GM18511 (cell line): ENCODE measurements at regions not wholly inside any gene's neighbourhood (a gene's known extent, or its start where the extent isn't known, plus 50 kb on each side); places are given as distances from the start of the nearest gene placed in this dataset.
"Not testable (repeated sequence)": the region's sequence is repeated elsewhere in the genome, so short reads cannot be mapped to it uniquely, and the experiment has no call there.

Experiments
- ATAC-seq: cut with Tn5 transposase; IDR thresholded peaks from one replicate; pipeline ENCODE4 v1.9.1; 2021; ENCODE audit warnings: mild to moderate bottlenecking, moderate library complexity; ENCODE audit not compliant: unreplicated experiment

DNA sequence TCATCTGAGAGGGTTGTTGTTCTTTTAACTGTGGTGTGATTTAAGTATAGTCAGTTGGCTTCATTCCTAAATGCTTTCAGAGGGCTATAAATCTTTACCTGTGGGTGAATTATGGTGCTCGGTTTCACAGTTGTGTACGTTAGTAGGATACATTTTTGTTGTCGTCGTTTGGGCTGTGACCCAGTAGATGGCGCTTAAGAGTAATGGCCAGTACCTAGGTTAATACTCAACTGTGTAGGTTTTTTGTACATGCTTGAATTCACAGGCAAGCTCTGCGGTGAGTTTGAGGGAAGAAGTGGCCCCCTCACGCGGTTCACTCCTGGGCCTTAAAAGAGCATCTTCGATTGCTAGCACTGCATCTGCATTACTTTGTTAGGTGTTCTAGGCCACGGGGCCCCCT, 571.7 kb upstream of the TGIF2LX start:
- peak; percentile 51 for ATAC-seq

DNA sequence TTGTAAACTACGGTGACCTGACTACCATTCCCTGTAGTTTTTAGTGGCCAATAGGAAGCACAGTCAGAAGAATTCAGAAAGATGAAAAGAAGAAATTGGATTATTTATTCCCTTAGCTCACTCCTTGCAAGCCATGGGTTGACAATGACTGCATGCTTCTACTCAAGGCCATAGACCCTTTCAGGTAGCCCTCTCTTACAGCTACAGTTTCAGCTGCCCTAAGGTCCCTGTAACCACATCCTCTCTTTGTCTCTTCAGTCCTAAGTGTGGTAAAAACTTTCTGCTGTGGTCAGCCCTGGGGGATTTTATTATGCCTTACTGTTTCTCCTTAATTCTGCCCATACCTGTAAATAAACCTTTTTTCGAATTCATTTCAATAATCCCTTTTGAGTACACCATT, 551.8 kb upstream of the TGIF2LX start:
- not testable (repeated sequence) for ATAC-seq

DNA sequence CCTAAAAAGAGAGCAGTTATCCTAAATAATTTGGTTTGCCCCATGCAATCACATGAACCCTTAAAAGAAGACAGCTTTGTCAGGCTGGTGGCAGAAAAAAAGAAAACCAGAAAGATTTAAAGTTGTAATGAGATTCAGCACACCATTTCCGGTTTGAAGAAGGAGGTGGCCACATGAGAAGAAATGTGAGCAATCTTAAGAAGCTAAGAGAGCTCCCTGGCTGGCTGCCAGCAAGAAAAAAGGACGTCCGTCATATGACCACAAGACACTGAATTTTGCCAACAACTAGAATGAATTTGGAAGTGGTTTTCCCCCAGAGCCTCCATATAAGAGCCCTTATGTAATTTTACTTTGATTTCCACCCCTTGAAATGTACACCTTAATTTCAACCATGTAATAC, 528.7 kb upstream of the TGIF2LX start:
- ATAC-seq: not testable (repeated sequence)

DNA sequence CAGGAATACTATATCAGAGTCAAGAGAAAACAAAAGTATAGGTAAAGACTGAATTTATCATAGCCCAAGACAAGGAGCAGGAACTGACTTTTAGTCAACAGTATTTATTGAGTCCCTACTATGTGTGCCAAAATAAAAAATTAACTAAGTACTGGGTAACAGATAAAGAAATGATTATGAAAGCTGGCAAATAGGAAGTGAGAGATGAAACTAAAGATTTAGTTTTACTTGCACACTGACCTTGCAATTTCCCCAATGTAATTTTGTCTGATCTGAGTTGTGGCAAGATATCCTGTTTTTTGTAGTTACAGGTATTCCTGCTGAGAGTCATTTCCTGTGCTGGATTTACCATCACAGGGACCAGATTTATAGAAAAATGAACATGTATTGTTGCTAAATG, 518.9 kb upstream of the TGIF2LX start:
- not testable (repeated sequence) for ATAC-seq

DNA sequence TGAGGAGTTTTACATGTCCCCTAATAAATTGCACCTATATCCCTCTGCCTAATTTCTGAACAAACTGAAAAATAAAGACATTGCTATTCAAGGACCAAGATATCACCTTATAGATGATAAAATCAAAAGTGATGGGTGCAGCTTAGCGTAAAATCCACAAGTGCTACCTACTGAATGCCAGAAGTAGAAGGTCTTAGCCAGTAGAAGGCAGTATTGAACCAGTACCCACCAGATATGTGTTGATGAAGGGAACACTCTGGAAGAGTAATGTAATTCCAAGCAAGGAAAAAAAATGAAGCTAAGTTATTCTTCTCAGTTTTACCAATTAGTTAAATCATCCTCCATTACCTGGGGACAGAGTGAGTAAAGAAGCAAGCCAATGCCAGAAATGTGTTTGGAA, 516.6 kb upstream of the TGIF2LX start:
- not testable (repeated sequence) for ATAC-seq

DNA sequence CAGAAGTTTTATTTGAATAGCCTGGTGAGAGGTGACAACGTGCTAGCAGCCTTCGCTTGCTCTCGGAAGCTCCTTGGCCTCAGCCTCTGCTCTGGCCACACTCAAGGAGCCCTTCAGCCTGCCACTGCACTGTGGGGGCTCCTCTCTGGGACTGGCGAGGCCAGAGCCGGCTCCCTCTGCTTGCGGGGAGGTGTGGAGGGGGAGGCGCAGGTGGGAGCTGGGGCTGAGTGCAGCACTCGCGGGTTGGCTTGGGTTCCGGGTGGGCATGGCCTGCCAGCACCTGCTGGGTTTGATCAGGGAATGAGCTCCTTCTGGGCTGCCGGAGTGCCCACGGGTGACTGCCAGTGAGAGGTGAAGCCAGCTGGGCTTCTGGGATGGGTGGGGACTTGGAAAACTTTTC, 504.8 kb upstream of the TGIF2LX start:
- not testable (repeated sequence) for ATAC-seq

DNA sequence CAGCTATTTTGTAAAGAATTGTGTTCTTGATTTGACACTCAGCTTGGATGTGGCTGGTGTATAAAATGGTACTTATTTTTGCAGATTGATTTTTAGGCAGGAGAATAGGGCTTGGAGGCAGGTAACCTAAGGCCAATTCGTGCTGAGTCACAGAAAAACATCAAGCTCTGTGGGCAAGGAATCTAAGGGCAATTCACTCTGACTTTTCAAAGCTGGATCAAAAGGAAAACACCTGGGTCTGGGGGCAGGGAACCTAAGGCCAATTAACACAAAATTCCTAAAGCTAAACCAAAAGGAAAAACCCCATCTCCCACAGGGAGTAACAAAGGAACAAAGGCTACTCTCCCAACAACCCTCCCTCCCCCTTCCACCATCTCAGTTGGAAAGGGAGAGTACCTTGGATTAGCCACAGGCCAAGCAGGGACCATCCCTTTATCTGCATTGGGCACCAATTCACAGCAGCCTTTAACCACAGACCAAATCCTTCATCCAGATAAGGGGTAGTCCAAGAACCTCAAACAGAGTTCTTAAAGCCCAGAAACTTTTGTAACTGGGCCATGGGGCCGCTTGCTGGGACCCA, 489.0 kb upstream of the TGIF2LX start:
- ATAC-seq: not testable (repeated sequence)
